K562 (cell line): ENCODE measurements at regions not wholly inside any gene's neighbourhood (a gene's known extent, or its start where the extent isn't known, plus 50 kb on each side); places are given as distances from the start of the nearest gene placed in this dataset.

ENCODE experiments used
- NBN ChIP-seq: fragments of 450-650 bp; IDR thresholded peaks from 2 replicates; pipeline ENCODE4 v1.6.1; 2016; ENCODE audit warnings: low read depth, mild to moderate bottlenecking
- NR2C2 ChIP-seq, 2 experiments: fragments of 200-800 bp in 1 of 2; sonication (Bioruptor generic) in 1 of 2; sonication (generic) in 1 of 2; formaldehyde crosslinking in 1 of 2; IDR thresholded peaks; 2 replicates each; pipeline versions ENCODE4 v1.6.1 to v1.8.0; 2016 to 2022; ENCODE audit warnings: mild to moderate bottlenecking in 1 of 2, missing compliant biosample characterization in 1 of 2, missing genetic modification characterization in 1 of 2, missing genetic modification reagents in 1 of 2
- RBM15 ChIP-seq: fragments of 200-400 bp; formaldehyde crosslinking; IDR thresholded peaks from 2 replicates; pipeline ENCODE4 v1.6.1; 2018; ENCODE audit warnings: mild to moderate bottlenecking, low read length, moderate library complexity; ENCODE audit not compliant: insufficient read depth
- RERE ChIP-seq: sonication (generic); formaldehyde crosslinking; IDR thresholded peaks from 2 replicates; pipeline ENCODE4 v1.8.0; 2023; ENCODE audit warnings: missing genetic modification reagents, mild to moderate bottlenecking, borderline replicate concordance
- SAP30 ChIP-seq: fragments of 200-600 bp; sonication (generic); IDR thresholded peaks from 2 replicates; pipeline ENCODE4 v1.6.1; 2012; ENCODE audit warnings: borderline replicate concordance, low read depth, mild to moderate bottlenecking, moderate library complexity, low read length, control low read depth, inconsistent platforms; ENCODE audit not compliant: insufficient read depth, poor library complexity, severe bottlenecking
- ZBTB9 ChIP-seq: fragments of 450-650 bp; formaldehyde crosslinking; IDR thresholded peaks from 2 replicates; pipeline ENCODE4 v1.4.0; 2020; ENCODE audit warnings: mild to moderate bottlenecking, moderate library complexity
- ZFX ChIP-seq: sonication (generic); formaldehyde crosslinking; IDR thresholded peaks from 2 replicates; pipeline ENCODE4 v1.8.0; 2022; ENCODE audit warnings: mild to moderate bottlenecking, missing genetic modification reagents, moderate library complexity
- ZNF239 ChIP-seq: fragments of 250-450 bp; sonication (Bioruptor Pico); IDR thresholded peaks from 2 replicates; pipeline ENCODE4 v1.4.0; 2020; ENCODE audit warnings: mild to moderate bottlenecking
- ZNF395 ChIP-seq: fragments of 200-800 bp; sonication (Bioruptor generic); IDR thresholded peaks from 2 replicates; pipeline ENCODE4 v1.6.1; 2017; ENCODE audit warnings: missing genetic modification characterization, missing compliant biosample characterization

- TF ChIP-seq RERE (CRISPR knock-in tag) (no peak), NR2C2 (CRISPR knock-in tag; IDR thresholded peaks at IDR 0.05) (no peak), NR2C2 (tag; IDR thresholded peaks at IDR 0.05) (no peak), ZBTB9 (CRISPR knock-in tag) (no peak), SAP30 (no peak), NBN (no peak), ZNF239 (CRISPR knock-in tag) (no peak), ZNF395 (CRISPR knock-in tag) (no peak), ZFX (no peak), RBM15 (no peak)
Measured at GRCh38 chr12:22802883-22803630, 178.1 kb downstream of the ETNK1 start (continued).
